Uterus (tissue), 2 donors: ENCODE measurements at regions not wholly inside any gene's neighbourhood (a gene's known extent, or its start where the extent isn't known, plus 50 kb on each side); places are given as distances from the start of the nearest gene placed in this dataset.

Experiments
- CTCF ChIP-seq, 4 experiments: fragments of 200-600 bp in 2 of 4; fragments of 450-650 bp in 2 of 4; sonication (generic) in 2 of 4; IDR thresholded peaks; one replicate each; pipeline ENCODE4 v1.5.1; 2016 to 2019; ENCODE audit warnings: antibody characterized with exemption in 4 of 4, mild to moderate bottlenecking in 2 of 4, moderate library complexity in 1 of 4
- POLR2A ChIP-seq, 2 donors: fragments of 450-650 bp; IDR thresholded peaks; one replicate each; pipeline ENCODE4 v1.6.1; 2016; ENCODE audit warnings: antibody characterized with exemption in 2 of 2, mild to moderate bottlenecking in 1 of 2, moderate library complexity in 1 of 2

GRCh38 chrX:55908661-55909212, 191.2 kb downstream of the RRAGB start:
- TF ChIP-seq CTCF (IDR thresholded peaks at IDR 0.05) (no peak), POLR2A (IDR thresholded peaks at IDR 0.05) (no peak)
